RWPE2 (cell line): ENCODE measurements at regions not wholly inside any gene's neighbourhood (a gene's known extent, or its start where the extent isn't known, plus 50 kb on each side); places are given as distances from the start of the nearest gene placed in this dataset.
"Not testable (repeated sequence)": the region's sequence is repeated elsewhere in the genome, so short reads cannot be mapped to it uniquely, and the experiment has no call there.

ENCODE experiments used
- ATAC-seq: fragments of 200-7000 bp; cut with Tn5 transposase; 3 replicates; pipeline ENCODE4 v1.9.1; 2021; ENCODE audit warnings: low read depth
- DNase-seq: peaks from one replicate; pipeline ENCODE4 v3.0.0-alpha.2; 2020; ENCODE audit warnings: low spot score
- H3K27ac ChIP-seq: fragments of 450-650 bp; 2 replicates; pipeline ENCODE4 v1.5.1; 2017; ENCODE audit warnings: mild to moderate bottlenecking; ENCODE audit not compliant: poor library complexity, severe bottlenecking
- H3K27me3 ChIP-seq: fragments of 250-450 bp; sonication (Bioruptor Pico); 2 replicates; pipeline ENCODE4 v1.5.1; 2021; ENCODE audit warnings: mild to moderate bottlenecking, moderate library complexity; ENCODE audit not compliant: insufficient read depth, poor library complexity, severe bottlenecking
- H3K36me3 ChIP-seq: fragments of 250-450 bp; sonication (Bioruptor Pico); 2 replicates; pipeline ENCODE4 v1.5.1; 2020; ENCODE audit warnings: low read depth, mild to moderate bottlenecking, moderate library complexity
- H3K4me1 ChIP-seq: fragments of 250-450 bp; sonication (Bioruptor Pico); 2 replicates; pipeline ENCODE4 v1.5.1; 2021; ENCODE audit warnings: mild to moderate bottlenecking, moderate library complexity; ENCODE audit not compliant: insufficient read depth, poor library complexity, severe bottlenecking
- H3K4me3 ChIP-seq: fragments of 250-450 bp; sonication (Bioruptor Pico); 2 replicates; pipeline ENCODE4 v1.5.1; 2021; ENCODE audit warnings: mild to moderate bottlenecking, moderate library complexity; ENCODE audit not compliant: severe bottlenecking
- H3K9me3 ChIP-seq: fragments of 250-450 bp; sonication (Bioruptor Pico); 2 replicates; pipeline ENCODE4 v1.5.1; 2021; ENCODE audit warnings: mild to moderate bottlenecking, moderate library complexity; ENCODE audit not compliant: severe bottlenecking
- TF ChIP-seq, protein P1 (sequence below): fragments of 450-650 bp; IDR thresholded peaks from one replicate; pipeline ENCODE4 v1.5.1; 2017; ENCODE audit warnings: mild to moderate bottlenecking, moderate library complexity; ENCODE audit not compliant: poor library complexity, severe bottlenecking

DNA sequence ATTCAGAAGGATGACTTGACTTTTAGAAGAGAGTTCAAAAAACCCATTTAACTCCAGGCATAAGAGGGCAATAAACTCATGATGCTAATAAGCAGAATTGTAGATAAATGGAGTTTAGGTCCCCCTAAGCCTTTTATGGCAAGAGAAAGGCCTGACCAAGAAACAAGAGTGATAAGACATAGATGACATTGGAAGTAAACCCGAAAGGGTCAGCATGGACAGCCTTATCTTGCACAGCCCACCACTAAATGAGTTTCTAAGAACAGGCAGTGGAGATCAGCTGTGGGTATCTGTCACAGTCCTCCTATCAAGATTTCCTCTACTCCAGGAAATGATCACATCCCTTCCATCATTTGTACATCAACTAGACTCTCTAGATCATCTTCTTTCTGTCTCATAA, 457.9 kb upstream of the ADAMTS9 start:
- TF ChIP-seq, protein P1, sequence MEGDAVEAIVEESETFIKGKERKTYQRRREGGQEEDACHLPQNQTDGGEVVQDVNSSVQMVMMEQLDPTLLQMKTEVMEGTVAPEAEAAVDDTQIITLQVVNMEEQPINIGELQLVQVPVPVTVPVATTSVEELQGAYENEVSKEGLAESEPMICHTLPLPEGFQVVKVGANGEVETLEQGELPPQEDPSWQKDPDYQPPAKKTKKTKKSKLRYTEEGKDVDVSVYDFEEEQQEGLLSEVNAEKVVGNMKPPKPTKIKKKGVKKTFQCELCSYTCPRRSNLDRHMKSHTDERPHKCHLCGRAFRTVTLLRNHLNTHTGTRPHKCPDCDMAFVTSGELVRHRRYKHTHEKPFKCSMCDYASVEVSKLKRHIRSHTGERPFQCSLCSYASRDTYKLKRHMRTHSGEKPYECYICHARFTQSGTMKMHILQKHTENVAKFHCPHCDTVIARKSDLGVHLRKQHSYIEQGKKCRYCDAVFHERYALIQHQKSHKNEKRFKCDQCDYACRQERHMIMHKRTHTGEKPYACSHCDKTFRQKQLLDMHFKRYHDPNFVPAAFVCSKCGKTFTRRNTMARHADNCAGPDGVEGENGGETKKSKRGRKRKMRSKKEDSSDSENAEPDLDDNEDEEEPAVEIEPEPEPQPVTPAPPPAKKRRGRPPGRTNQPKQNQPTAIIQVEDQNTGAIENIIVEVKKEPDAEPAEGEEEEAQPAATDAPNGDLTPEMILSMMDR = no peak
- no peaks in the 10 kb centered on the region for H3K27me3 ChIP-seq
- H3K9me3 ChIP-seq = no peaks in the 10 kb centered on the region
- H3K27ac ChIP-seq = peak overlapping the region; percentile 52
- H3K4me3 ChIP-seq = no peak overlapping the region
- no peak for DNase-seq
- no peaks in the 10 kb centered on the region for H3K36me3 ChIP-seq
- ATAC-seq = no peak; the same call in 2 of the 3 replicates
- H3K4me1 ChIP-seq = peaks cover 10% of the 10 kb centered on the region

DNA sequence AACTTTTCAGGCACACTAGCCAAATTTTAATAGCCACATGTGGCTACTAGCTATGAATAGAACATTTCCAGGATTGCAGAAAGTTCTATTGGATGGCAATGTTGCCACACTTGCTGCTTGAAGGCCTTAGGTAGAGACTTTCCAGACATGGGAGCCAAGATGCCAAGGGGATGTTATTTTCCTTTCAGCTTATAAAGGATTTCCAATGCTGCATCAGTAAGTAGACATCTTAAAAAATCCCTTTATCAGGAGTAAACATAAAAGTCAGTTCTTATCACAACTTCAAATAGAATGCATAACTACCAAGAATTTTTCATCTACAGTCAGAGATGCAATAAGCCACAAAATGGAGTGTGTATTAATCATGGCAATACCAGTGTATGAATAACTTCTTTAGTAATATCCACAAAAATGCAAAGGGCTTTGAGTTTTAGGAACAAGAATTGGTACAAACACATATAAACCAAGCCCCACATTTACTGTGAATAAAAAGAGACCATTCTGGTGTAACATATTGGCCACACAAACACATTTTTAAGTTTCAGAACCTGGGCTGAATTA, 457.1 kb upstream of the ADAMTS9 start:
- TF ChIP-seq, protein P1 = no peak
- Histone ChIP-seq H3K27me3 (no peaks in the 10 kb centered on the region), H3K9me3 (no peaks in the 10 kb centered on the region), H3K4me3 (no peak overlapping the region), H3K27ac (peak overlapping the region; percentile 52), H3K36me3 (no peaks in the 10 kb centered on the region), H3K4me1 (peaks cover 10% of the 10 kb centered on the region)
- DNase-seq (no peak), ATAC-seq (no peak)

DNA sequence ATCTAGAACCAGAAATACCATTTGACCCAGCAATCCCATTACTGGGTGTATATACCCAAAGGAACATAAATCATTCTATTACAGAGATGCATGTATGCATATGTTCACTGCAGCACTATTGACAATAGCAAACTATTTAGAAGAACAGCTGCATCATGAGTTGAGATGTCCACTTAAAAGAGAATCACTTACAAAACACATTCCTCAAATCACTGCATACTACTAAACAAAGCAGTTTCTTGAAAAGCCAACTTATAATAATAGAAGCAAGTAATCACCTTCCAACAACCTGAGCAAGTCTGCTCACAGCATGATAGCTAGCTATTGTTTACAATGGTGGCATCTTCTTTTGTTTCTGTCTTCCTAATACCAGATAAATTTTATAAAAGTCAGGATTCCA, 454.7 kb upstream of the ADAMTS9 start:
- ATAC-seq = no peak
- TF ChIP-seq, protein P1 = no peak
- no peaks in the 10 kb centered on the region for H3K36me3 ChIP-seq
- peaks cover 10% of the 10 kb centered on the region for H3K4me1 ChIP-seq
- H3K27me3 ChIP-seq = no peaks in the 10 kb centered on the region
- H3K9me3 ChIP-seq = no peaks in the 10 kb centered on the region
- H3K4me3 ChIP-seq = no peak overlapping the region
- DNase-seq = no peak
- no peak overlapping the region for H3K27ac ChIP-seq

DNA sequence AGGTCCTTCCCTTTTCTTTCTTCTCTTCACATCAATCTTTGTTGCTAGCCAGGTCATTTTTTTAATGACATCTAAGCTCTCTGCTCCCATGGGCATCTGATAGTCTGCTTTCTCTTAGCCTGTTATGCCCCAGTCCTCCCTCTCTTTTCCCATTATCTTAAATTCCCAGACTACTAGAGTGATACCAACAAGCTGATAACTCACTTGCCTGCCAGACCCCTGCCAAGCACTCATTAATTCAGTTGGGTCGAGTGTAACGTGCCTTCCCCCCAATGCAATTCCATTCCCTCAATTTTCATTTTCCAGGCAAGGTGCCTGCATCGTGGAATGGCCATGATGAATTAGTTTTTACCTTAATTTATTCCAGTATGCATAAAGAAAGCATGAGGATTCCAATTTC, 450.8 kb upstream of the ADAMTS9 start:
- Histone ChIP-seq H3K4me3 (no peak overlapping the region), H3K4me1 (no peaks in the 10 kb centered on the region), H3K36me3 (no peaks in the 10 kb centered on the region), H3K27me3 (no peaks in the 10 kb centered on the region), H3K27ac (no peak overlapping the region), H3K9me3 (no peaks in the 10 kb centered on the region)
- no peak for ATAC-seq
- no peak for DNase-seq
- TF ChIP-seq, protein P1 = no peak

DNA sequence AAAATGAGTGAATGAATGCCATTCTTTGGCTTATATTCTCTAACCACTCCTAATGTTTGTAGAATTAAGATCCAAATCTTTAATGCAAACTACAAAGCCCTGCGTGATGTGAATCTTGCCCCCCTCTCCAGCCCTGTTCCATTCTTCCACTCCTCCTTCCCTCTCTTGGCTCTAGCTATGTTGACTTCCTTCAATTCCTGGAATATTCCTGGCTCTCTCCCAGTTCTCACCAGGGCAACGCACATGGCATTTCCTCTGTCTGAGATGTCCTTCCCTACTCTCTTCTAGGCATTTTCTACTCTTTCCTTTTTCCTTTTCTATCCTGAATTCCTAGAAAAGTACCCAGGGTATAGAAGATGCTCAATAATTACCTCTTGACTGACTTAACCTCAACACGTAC, 446.0 kb upstream of the ADAMTS9 start:
- not testable (repeated sequence) for H3K36me3 ChIP-seq, ATAC-seq, H3K27ac ChIP-seq, H3K4me3 ChIP-seq, DNase-seq, H3K9me3 ChIP-seq, H3K4me1 ChIP-seq, H3K27me3 ChIP-seq
